Kidney epithelial cell (primary cell): ENCODE measurements at regions not wholly inside any gene's neighbourhood (a gene's known extent, or its start where the extent isn't known, plus 50 kb on each side); places are given as distances from the start of the nearest gene placed in this dataset.

ENCODE experiments used
- DNase-seq: peaks from one replicate; pipeline ENCODE4 v3.0.0-alpha.2; 2010; ENCODE audit warnings: low read depth
- H3K27me3 ChIP-seq: 2 replicates; pipeline ENCODE4 v1.6.0; 2011; ENCODE audit warnings: low read length; ENCODE audit not compliant: control insufficient read depth, insufficient read depth
- H3K36me3 ChIP-seq: 2 replicates; pipeline ENCODE4 v1.5.1; 2011; ENCODE audit warnings: low read length; ENCODE audit not compliant: control insufficient read depth, insufficient read depth
- H3K4me3 ChIP-seq: 2 replicates; pipeline ENCODE4 v1.5.1; 2011; ENCODE audit warnings: low read depth, mild to moderate bottlenecking, control low read depth, low read length
- TF ChIP-seq, protein P1 (sequence below): IDR thresholded peaks from 2 replicates; pipeline ENCODE4 v1.5.1; 2011; ENCODE audit warnings: mild to moderate bottlenecking, moderate library complexity, low read length, control low read depth, inconsistent platforms; ENCODE audit not compliant: insufficient read depth, poor library complexity, severe bottlenecking

DNA sequence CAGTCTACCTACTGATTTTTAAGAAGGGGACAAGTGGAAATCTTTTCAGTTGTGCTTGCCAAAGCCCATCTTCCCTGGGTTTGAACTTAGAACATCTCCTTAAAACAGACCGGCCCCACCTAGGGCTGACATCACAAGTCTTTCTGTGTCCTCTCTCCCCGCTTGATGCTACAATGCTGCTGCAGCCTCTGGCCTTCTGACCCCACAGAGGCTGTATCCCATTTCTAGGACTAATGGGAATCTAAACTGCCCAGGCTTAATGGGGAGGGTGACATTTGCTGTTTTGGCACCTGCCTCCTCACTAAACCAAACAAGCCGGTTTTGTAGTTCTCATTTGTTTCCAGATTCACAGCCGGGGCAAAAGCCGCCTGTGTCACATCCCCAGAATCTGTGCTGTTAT, 121.3 kb upstream of the CADM1 start:
- no peak for DNase-seq
- TF ChIP-seq, protein P1, sequence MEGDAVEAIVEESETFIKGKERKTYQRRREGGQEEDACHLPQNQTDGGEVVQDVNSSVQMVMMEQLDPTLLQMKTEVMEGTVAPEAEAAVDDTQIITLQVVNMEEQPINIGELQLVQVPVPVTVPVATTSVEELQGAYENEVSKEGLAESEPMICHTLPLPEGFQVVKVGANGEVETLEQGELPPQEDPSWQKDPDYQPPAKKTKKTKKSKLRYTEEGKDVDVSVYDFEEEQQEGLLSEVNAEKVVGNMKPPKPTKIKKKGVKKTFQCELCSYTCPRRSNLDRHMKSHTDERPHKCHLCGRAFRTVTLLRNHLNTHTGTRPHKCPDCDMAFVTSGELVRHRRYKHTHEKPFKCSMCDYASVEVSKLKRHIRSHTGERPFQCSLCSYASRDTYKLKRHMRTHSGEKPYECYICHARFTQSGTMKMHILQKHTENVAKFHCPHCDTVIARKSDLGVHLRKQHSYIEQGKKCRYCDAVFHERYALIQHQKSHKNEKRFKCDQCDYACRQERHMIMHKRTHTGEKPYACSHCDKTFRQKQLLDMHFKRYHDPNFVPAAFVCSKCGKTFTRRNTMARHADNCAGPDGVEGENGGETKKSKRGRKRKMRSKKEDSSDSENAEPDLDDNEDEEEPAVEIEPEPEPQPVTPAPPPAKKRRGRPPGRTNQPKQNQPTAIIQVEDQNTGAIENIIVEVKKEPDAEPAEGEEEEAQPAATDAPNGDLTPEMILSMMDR = no peak
- no peaks in the 10 kb centered on the region for H3K36me3 ChIP-seq
- H3K4me3 ChIP-seq = no peak overlapping the region
- H3K27me3 ChIP-seq = peaks cover 2% of the 10 kb centered on the region

DNA sequence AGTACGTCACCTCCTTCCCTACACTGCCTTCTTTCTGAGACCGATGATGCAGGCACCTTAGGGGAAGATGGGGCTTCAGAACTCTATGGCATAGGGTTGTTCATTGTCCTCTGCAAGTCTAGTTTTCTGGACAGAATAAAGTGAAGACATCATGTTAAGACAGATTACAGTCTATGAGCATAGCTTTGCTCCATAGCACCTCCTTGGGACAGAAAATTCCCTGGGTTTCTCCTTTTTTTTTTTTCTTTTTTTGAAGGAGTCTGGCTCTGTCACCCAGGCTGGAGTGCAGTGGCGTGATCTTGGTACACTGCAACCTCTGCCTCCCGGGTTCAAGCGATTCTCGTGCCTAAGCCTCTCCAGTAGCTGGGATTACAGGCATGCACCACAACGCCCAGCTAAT, 119.8 kb upstream of the CADM1 start:
- TF ChIP-seq, protein P1 = no peak
- no peak for DNase-seq
- Histone ChIP-seq H3K4me3 (no peak overlapping the region), H3K27me3 (no peaks in the 10 kb centered on the region), H3K36me3 (no peaks in the 10 kb centered on the region)

DNA sequence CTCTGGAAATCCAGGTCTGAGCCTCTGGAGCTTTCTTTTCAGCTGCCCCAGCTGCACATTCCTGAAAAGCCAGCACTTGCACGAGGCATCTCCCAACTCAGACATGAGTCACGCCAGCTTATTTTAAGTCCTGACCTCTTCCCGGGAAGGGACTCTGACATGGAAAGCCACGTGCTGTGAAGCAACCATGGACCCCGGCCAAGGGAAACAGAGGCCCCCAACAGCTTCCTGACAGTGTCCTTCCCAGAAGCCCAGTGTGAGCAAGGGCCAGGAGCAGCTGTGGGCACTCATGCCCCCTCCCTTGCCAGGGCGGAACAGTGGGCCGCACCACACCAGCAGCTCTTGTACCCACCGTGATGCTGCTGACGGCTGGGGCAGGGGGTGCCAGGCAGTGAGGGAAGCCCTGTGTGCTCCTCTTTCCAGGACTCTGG, 118.8 kb upstream of the CADM1 start:
- DNase-seq = peak; percentile 97
- TF ChIP-seq, protein P1 = no peak
- no peaks in the 10 kb centered on the region for H3K36me3 ChIP-seq
- no peak overlapping the region for H3K4me3 ChIP-seq
- no peaks in the 10 kb centered on the region for H3K27me3 ChIP-seq

GRCh38 chr11:115618428-115618827, 114.2 kb upstream of the CADM1 start:
- no peak overlapping the region for H3K4me3 ChIP-seq
- no peaks in the 10 kb centered on the region for H3K36me3 ChIP-seq
- TF ChIP-seq, protein P1 = no peak
- DNase-seq = no peak
- no peaks in the 10 kb centered on the region for H3K27me3 ChIP-seq

GRCh38 chr11:115617767-115618166, 113.6 kb upstream of the CADM1 start:
- H3K36me3 ChIP-seq = no peaks in the 10 kb centered on the region
- no peak for DNase-seq
- TF ChIP-seq, protein P1 = no peak
- H3K4me3 ChIP-seq = no peak overlapping the region
- no peaks in the 10 kb centered on the region for H3K27me3 ChIP-seq

GRCh38 chr11:115616971-115617370, 112.8 kb upstream of the CADM1 start:
- Histone ChIP-seq H3K4me3 (no peak overlapping the region), H3K27me3 (peaks cover 2% of the 10 kb centered on the region), H3K36me3 (no peaks in the 10 kb centered on the region)
- TF ChIP-seq, protein P1 = no peak
- DNase-seq = no peak
